ENCODE measurements at regions not wholly inside any gene's neighbourhood (a gene's known extent, or its start where the extent isn't known, plus 50 kb on each side); places are given as distances from the start of the nearest gene placed in this dataset.

- TF ChIP-seq CSRNP3 (CRISPR knock-in tag; IDR thresholded peaks at IDR 0.05) (no peak), ZC3H10 (CRISPR knock-in tag; IDR thresholded peaks at IDR 0.05) (no peak), BACH2 (CRISPR knock-in tag; IDR thresholded peaks at IDR 0.05; ENCODE audit: borderline replicate concordance) (no peak), ZFP30 (CRISPR knock-in tag; IDR thresholded peaks at IDR 0.05) (no peak)
These were observed 167.9 kb upstream of the CD180 start (continued) for GRCh38 chr5:67364381-67364970.

GRCh38 chr5:67363963-67364362, 167.4 kb upstream of the CD180 start:
- ATAC-seq = no peak
- TF ChIP-seq GLIS3 (CRISPR knock-in tag; IDR thresholded peaks at IDR 0.05) (no peak), ISL1 (CRISPR knock-in tag; IDR thresholded peaks at IDR 0.05) (no peak), POU6F1 (CRISPR knock-in tag; IDR thresholded peaks at IDR 0.05; ENCODE audit: borderline replicate concordance, low read depth) (no peak), ZFP30 (CRISPR knock-in tag; IDR thresholded peaks at IDR 0.05) (no peak), CSDC2 (CRISPR knock-in tag; IDR thresholded peaks at IDR 0.05) (no peak), ARNTL (CRISPR knock-in tag; IDR thresholded peaks at IDR 0.05; ENCODE audit: borderline replicate concordance, low read depth) (no peak)
- TF ChIP-seq, protein P1, sequence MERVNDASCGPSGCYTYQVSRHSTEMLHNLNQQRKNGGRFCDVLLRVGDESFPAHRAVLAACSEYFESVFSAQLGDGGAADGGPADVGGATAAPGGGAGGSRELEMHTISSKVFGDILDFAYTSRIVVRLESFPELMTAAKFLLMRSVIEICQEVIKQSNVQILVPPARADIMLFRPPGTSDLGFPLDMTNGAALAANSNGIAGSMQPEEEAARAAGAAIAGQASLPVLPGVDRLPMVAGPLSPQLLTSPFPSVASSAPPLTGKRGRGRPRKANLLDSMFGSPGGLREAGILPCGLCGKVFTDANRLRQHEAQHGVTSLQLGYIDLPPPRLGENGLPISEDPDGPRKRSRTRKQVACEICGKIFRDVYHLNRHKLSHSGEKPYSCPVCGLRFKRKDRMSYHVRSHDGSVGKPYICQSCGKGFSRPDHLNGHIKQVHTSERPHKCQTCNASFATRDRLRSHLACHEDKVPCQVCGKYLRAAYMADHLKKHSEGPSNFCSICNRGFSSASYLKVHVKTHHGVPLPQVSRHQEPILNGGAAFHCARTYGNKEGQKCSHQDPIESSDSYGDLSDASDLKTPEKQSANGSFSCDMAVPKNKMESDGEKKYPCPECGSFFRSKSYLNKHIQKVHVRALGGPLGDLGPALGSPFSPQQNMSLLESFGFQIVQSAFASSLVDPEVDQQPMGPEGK (CRISPR knock-in tag; IDR thresholded peaks at IDR 0.05; ENCODE audit: borderline replicate concordance) = no peak

GRCh38 chr5:67363180-67363709, 166.6 kb upstream of the CD180 start:
- TF ChIP-seq ZNF70 (CRISPR knock-in tag; IDR thresholded peaks at IDR 0.05) = no peak
- TF ChIP-seq ZC3H10 (CRISPR knock-in tag; IDR thresholded peaks at IDR 0.05) = no peak
- no peak for TF ChIP-seq ISL1 (CRISPR knock-in tag; IDR thresholded peaks at IDR 0.05)
- no peak for TF ChIP-seq TCF4 (CRISPR knock-in tag; IDR thresholded peaks at IDR 0.05; ENCODE audit: borderline replicate concordance)
- ATAC-seq = no peak

- ATAC-seq = peak; percentile 90
- no peak; the same call in 1 of the 2 replicates for TF ChIP-seq CSDC2 (CRISPR knock-in tag; IDR thresholded peaks at IDR 0.05)
- TF ChIP-seq ZNF70 (CRISPR knock-in tag; IDR thresholded peaks at IDR 0.05) = no peak
- no peak for TF ChIP-seq ESRRG (CRISPR knock-in tag; IDR thresholded peaks at IDR 0.05)
- TF ChIP-seq TCF4 (CRISPR knock-in tag; IDR thresholded peaks at IDR 0.05; ENCODE audit: borderline replicate concordance) = peak; percentile 92
- TF ChIP-seq ZC3H10 (CRISPR knock-in tag; IDR thresholded peaks at IDR 0.05) = peak; percentile 67
- peak; percentile 31; the same call in 1 of the 2 replicates for TF ChIP-seq CSRNP3 (CRISPR knock-in tag; IDR thresholded peaks at IDR 0.05)
- no peak for TF ChIP-seq RARB (CRISPR knock-in tag; IDR thresholded peaks at IDR 0.05)
- no peak for TF ChIP-seq BACH2 (CRISPR knock-in tag; IDR thresholded peaks at IDR 0.05; ENCODE audit: borderline replicate concordance)
- TF ChIP-seq POU6F1 (CRISPR knock-in tag; IDR thresholded peaks at IDR 0.05; ENCODE audit: borderline replicate concordance, low read depth) = no peak
- TF ChIP-seq ZFP30 (CRISPR knock-in tag; IDR thresholded peaks at IDR 0.05) = no peak
- TF ChIP-seq ARNTL (CRISPR knock-in tag; IDR thresholded peaks at IDR 0.05; ENCODE audit: borderline replicate concordance, low read depth) = no peak
- peak; percentile 55; the same call in 1 of the 2 replicates for TF ChIP-seq TOX (CRISPR knock-in tag; IDR thresholded peaks at IDR 0.05; ENCODE audit: borderline replicate concordance)
- TF ChIP-seq, protein P1 (CRISPR knock-in tag; IDR thresholded peaks at IDR 0.05; ENCODE audit: borderline replicate concordance) = peak; percentile 80
- TF ChIP-seq PPARA (CRISPR knock-in tag; IDR thresholded peaks at IDR 0.05; ENCODE audit: borderline replicate concordance) = no peak
- TF ChIP-seq OSR1 (CRISPR knock-in tag; IDR thresholded peaks at IDR 0.05) = no peak
- peak; percentile 98 for TF ChIP-seq ISL1 (CRISPR knock-in tag; IDR thresholded peaks at IDR 0.05)
- TF ChIP-seq ZNF565 (CRISPR knock-in tag; conservative IDR thresholded peaks at IDR 0.05; ENCODE audit: low read depth) = no peak
- no peak for TF ChIP-seq GLIS3 (CRISPR knock-in tag; IDR thresholded peaks at IDR 0.05)
- peak; percentile 55; the same call in 1 of the 2 replicates for TF ChIP-seq ZFP3 (CRISPR knock-in tag; IDR thresholded peaks at IDR 0.05)
- no peak for TF ChIP-seq SNAI2 (CRISPR knock-in tag; IDR thresholded peaks at IDR 0.05)
- TF ChIP-seq ZNF8 (CRISPR knock-in tag; IDR thresholded peaks at IDR 0.05) = no peak
These were observed 165.5 kb upstream of the CD180 start for GRCh38 chr5:67361932-67362729.

Measured in SK-N-SH treated with all-trans-retinoic acid at 6 μM for 48 hours (cell line).